ENCODE measurements at regions not wholly inside any gene's neighbourhood (a gene's known extent, or its start where the extent isn't known, plus 50 kb on each side); places are given as distances from the start of the nearest gene placed in this dataset.
A peak's percentile ranks its signal among the peaks of the same experiment; 100 is the strongest.

DNA sequence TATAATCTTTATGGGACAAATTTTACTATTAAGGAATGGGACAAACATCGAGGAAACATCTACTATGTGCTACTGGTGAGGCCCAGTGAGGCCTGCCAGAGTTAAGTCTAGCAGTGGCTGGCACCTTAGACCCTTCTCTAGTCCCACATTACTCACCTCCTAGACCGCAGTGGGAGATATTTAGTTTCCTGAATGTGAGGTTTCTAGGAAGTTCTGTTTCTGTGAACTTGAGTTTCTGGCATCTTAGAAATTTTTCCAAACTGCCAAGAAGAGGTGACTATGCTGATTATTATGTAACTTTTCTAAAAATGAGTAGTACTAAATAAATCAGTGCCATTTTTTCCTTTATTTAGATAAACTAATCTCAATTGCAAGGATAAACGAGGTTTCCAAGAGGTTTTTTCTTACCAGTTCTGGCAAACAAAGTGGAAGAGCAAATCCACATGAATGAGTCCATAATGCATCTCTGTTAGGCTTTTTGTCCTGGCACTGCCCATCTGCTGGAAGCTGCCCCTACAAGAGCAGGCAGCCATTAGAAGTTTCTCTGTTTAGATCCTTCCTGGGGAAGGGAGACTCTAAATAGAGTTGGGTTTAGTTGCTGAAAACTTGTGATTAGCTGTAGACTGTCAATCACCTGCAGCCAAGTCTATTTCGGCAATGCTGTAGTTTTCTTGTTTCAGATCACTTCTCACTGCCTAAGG lies 348.7 kb downstream of the MAN2A1 start:
- no peak for DNase-seq

- no peak for DNase-seq
Observed at GRCh38 chr5:110040178-110040577, 350.5 kb downstream of the MAN2A1 start.

GRCh38 chr5:110043025-110043424 lies 353.3 kb downstream of the MAN2A1 start:
- DNase-seq: no peak

DNA sequence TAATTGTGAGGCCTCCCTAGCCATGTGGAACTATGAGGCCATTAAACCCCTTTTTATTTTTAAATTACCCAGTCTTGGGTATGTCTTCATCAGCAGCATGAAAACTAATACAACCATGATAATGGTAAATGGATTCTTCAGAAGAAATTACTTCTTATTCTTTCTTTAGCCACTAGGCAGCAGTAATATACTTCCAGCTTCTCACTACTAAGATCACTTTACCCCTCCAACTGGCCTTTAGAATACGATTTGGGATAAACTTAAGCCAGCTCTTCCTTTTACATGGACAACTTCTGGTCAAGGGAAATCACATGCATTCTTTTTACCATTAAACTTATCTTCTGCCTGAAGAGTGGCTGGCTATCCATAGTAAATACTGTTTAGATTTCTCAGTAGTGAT lies 355.4 kb downstream of the MAN2A1 start:
- DNase-seq: no peak

GRCh38 chr5:110048491-110048890 lies 358.8 kb downstream of the MAN2A1 start:
- no peak for DNase-seq

DNA sequence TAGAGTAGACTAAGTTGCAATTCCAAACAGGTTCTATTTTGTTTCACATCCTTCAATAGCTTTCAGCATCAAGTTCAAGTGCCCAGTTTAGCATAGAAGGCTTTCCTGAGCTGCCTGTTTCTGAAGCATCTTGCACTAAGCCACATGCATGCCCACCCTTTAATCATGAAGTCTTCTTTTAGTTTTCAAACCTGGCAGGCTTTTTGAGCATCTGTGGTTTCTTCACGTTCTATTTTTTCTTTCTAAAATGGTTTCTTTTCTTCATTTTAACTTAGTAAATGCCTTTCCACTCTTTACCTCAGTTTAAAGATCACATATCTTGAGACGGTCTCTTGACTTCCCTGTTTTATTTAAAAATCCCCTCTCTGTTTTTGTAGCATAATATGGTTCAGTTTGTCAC lies 360.1 kb downstream of the MAN2A1 start:
- no peak for DNase-seq

- DNase-seq: no peak
Observed at GRCh38 chr5:110050640-110051345, 361.1 kb downstream of the MAN2A1 start.

DNA sequence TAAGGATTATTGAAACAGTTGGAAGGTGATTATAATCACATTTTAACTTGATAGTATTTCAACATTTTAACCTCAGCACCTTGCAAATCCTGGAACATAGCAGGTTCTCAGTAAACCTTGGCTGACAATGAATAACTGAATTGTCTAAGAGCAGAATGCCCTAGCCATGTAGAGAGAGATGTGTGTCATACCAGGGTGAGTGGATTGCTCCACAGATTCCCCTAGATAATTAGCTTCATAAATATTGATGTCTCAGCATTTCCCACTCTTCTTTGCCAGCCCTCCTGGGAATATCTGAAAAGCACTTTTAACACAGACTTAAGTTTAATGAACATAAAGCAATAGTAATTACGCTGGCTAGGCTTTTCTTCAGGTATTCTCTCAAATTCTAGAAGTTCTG lies 363.5 kb downstream of the MAN2A1 start:
- DNase-seq: no peak

- no peak for DNase-seq
Observed at GRCh38 chr5:110053824-110054223, 364.1 kb downstream of the MAN2A1 start.

- peak; percentile 88 for DNase-seq
Observed at GRCh38 chr5:110054240-110054639, 364.5 kb downstream of the MAN2A1 start.

- DNase-seq: no peak
Observed at GRCh38 chr5:110055302-110055701, 365.6 kb downstream of the MAN2A1 start.

DNA sequence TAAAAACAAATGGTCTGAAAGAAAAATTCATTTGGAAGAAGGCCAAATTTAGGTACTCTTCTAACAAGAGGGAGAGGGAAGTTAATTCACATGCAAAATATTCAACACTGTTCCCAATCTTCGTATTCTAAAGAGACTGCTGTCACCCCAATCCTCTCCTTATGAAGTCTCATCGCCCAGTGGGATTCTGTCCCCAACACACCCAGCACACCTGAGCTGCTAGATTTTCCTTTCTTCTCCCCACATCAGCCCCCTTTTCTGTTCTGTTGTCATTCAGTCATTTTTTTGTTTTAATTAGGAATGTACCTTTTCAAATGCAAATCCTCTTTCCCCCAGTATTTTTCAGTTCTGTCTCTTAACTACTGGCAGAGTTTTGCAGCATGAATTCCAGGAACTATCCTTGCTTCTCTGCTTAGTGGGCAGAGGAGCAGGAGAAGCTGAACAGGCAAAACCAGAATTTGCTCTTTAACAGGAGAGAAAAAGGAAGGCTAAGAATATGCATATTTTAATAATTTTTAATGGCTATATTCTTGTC lies 366.9 kb downstream of the MAN2A1 start:
- no peak for DNase-seq

GRCh38 chr5:110058175-110058574 lies 368.4 kb downstream of the MAN2A1 start:
- no peak for DNase-seq

DNA sequence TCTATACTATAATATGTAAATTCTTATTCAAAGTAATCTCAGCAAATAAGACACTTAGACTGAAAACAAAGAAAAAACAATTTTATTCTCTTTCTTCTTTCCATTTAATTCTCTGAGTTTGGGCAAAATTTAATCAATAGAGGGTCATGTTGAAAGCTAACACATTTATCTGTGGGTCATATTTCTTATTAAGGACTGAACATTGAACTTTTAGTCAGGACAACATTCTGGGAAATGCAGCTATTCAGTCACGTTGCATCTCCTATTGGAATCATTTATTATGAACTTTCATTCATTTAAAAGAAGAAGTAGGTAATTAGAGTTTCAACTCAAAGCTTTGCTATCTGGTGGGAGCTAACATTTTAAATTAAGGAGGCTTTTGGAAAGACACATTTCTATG lies 372.5 kb downstream of the MAN2A1 start:
- no peak for DNase-seq

GRCh38 chr5:110063640-110064602 lies 374.2 kb downstream of the MAN2A1 start:
- DNase-seq: no peak

- DNase-seq: no peak
Observed at GRCh38 chr5:110064603-110065268, 375.0 kb downstream of the MAN2A1 start.

DNA sequence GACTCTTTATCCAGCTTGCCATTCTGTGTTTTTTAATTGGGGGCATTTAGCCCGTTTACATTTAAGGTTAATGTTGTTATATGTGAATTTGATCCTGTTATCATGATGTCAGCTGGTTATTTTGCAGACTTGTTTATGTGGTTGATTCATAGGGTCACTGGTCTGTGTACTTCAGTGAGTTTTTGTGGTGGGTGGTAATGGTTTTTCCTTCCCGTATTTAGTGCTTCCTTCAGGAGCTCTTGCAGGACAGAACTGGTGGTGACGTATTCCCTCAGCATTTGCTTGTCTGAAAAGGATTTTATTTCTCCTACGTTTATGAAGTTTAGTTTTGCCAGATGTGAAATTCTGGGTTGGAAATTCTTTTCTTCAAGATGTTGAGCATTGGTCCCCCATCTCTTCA lies 381.1 kb downstream of the MAN2A1 start:
- DNase-seq: no peak

DNA sequence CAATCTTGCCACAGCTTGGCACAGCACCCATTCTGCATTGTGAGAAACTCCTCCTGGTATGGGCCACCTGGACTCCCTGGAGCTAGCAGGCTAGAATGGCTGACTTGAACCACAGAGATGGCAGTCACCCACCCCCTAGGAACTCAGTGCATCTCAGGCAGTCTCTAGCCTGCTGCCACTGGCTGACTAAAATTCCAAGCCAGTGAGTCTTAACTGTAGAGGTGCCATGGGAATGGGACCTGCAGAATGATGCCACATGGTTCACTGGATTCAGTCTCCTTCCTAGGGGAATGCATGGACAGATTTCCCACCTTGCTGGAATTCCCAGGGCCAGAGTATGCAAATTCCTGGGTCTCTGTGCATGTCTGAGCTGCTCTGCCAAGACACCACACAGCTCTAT lies 382.9 kb downstream of the MAN2A1 start:
- DNase-seq: no peak

GRCh38 chr5:110073534-110073933 lies 383.8 kb downstream of the MAN2A1 start:
- no peak for DNase-seq

DNA sequence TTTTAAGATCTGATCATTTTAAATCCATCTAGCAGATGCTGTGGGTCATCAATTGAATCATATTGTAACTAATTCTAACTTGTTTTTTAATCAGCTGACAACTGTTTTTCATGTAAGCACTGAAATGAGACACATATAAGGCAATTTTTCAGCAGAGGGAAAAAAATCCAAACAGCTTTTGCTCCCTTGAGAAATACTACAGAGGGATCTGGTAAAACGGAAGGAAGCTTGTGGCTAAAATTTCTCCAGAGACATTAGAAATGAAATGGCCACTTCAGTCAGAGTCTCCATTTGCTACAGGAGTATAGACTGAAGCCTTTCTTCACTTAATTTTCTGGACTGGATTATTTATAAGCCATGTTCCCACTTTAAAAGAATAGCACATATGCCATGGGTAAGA lies 385.9 kb downstream of the MAN2A1 start:
- DNase-seq: no peak

GRCh38 chr5:110077147-110077546 lies 387.4 kb downstream of the MAN2A1 start:
- DNase-seq: no peak

DNA sequence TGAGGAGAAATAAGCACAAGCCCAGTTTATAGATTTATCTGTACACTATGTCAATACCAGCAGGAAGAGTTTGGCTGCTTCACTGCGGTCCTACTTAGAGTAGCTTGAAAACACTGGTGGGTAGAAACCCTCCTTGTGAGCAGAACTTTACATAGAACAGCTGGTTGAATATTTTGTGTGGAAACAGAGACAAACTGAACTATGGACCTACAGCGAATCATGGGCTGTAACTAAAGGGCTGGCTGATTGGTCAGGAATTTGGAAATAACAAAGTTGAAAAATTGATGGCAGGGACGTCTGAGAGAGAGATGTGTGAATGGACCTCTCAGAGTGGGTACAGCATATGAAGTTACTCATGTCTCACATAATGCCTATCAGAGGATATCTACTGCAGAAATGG lies 392.5 kb downstream of the MAN2A1 start:
- DNase-seq: no peak

DNA sequence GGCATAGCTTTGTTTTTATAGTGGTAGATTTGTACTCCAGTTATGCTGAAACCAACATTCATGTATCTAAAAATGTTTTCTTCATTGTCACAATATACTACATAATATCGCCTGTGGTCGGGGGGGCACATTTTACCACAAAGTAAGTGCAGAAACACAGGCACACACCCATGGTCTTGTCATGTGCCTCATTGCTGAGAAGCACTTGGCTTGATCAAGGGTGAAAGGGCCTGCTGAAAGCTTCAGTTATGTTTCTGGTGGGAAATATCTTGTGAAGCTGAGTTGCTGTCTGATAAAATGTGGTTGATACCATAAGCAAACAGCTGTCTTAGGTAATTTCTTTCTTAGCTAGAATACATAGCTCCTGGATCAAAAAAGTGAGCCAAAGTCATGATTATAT lies 393.1 kb downstream of the MAN2A1 start:
- no peak for DNase-seq
